ENCODE measurements at regions not wholly inside any gene's neighbourhood (a gene's known extent, or its start where the extent isn't known, plus 50 kb on each side); places are given as distances from the start of the nearest gene placed in this dataset.
"Not testable (repeated sequence)": the region's sequence is repeated elsewhere in the genome, so short reads cannot be mapped to it uniquely, and the experiment has no call there.

- not testable (repeated sequence) for TF ChIP-seq REST (IDR thresholded peaks at IDR 0.05; ENCODE audit: borderline replicate concordance); CTCF (IDR thresholded peaks at IDR 0.05; ENCODE audit: poor library complexity, severe bottlenecking); RAD21 (conservative IDR thresholded peaks at IDR 0.05); POLR2AphosphoS5 (IDR thresholded peaks at IDR 0.05); MXI1 (conservative IDR thresholded peaks at IDR 0.05; ENCODE audit: poor library complexity, severe bottlenecking); EP300 (conservative IDR thresholded peaks at IDR 0.05; ENCODE audit: poor library complexity, severe bottlenecking)
Observed at GRCh38 chr5:34205347-34205746, 162.3 kb upstream of the C1QTNF3 start.

All from neural cell (in vitro differentiated cells).